ENCODE measurements at regions not wholly inside any gene's neighbourhood (a gene's known extent, or its start where the extent isn't known, plus 50 kb on each side); places are given as distances from the start of the nearest gene placed in this dataset.
"Not testable (repeated sequence)": the region's sequence is repeated elsewhere in the genome, so short reads cannot be mapped to it uniquely, and the experiment has no call there.

GRCh38 chr3:106083207-106083606, 214.4 kb upstream of the CBLB start:
- no peak for DNase-seq

- no peak for DNase-seq
Observed at GRCh38 chr3:106083854-106084253, 215.0 kb upstream of the CBLB start.

GRCh38 chr3:106086038-106086437, 217.2 kb upstream of the CBLB start:
- no peak for DNase-seq

GRCh38 chr3:106086636-106087035, 217.8 kb upstream of the CBLB start:
- DNase-seq: no peak

GRCh38 chr3:106088304-106088703, 219.5 kb upstream of the CBLB start:
- DNase-seq: no peak

GRCh38 chr3:106088899-106089298, 220.1 kb upstream of the CBLB start:
- no peak for DNase-seq

- DNase-seq: no peak
Observed at GRCh38 chr3:106089806-106090205, 221.0 kb upstream of the CBLB start.

GRCh38 chr3:106092792-106093191, 224.0 kb upstream of the CBLB start:
- DNase-seq: no peak

- no peak for DNase-seq
Observed at GRCh38 chr3:106093616-106094015, 224.8 kb upstream of the CBLB start.

- no peak for DNase-seq
Observed at GRCh38 chr3:106097817-106098435, 229.1 kb upstream of the CBLB start.

- no peak for DNase-seq
Observed at GRCh38 chr3:106103383-106103782, 234.6 kb upstream of the CBLB start.

GRCh38 chr3:106104078-106104477, 235.3 kb upstream of the CBLB start:
- no peak for DNase-seq

GRCh38 chr3:106108925-106109324, 240.1 kb upstream of the CBLB start:
- DNase-seq: no peak

- not testable (repeated sequence) for DNase-seq
Observed at GRCh38 chr3:106112561-106112960, 243.7 kb upstream of the CBLB start.

- no peak for DNase-seq
Observed at GRCh38 chr3:106113747-106114146, 244.9 kb upstream of the CBLB start.

GRCh38 chr3:106114220-106114619, 245.4 kb upstream of the CBLB start:
- DNase-seq: no peak

- no peak for DNase-seq
Observed at GRCh38 chr3:106114848-106115247, 246.0 kb upstream of the CBLB start.

- no peak for DNase-seq
Observed at GRCh38 chr3:106115557-106115956, 246.7 kb upstream of the CBLB start.

- DNase-seq: no peak
Observed at GRCh38 chr3:106116733-106117489, 248.1 kb upstream of the CBLB start.

- DNase-seq: no peak
Observed at GRCh38 chr3:106117490-106117858, 248.7 kb upstream of the CBLB start.

GRCh38 chr3:106119614-106120082, 250.8 kb upstream of the CBLB start:
- DNase-seq: no peak

GRCh38 chr3:106120356-106120755, 251.5 kb upstream of the CBLB start:
- no peak for DNase-seq

- no peak for DNase-seq
Observed at GRCh38 chr3:106121491-106122289, 252.9 kb upstream of the CBLB start.

- DNase-seq: no peak
Observed at GRCh38 chr3:106124818-106125217, 256.0 kb upstream of the CBLB start.

Measured in NCI-H526 treated with DMSO at 0.1 percent for 48 hours (cell line).